NCI-H2029 (cell line): ENCODE measurements at regions not wholly inside any gene's neighbourhood (a gene's known extent, or its start where the extent isn't known, plus 50 kb on each side); places are given as distances from the start of the nearest gene placed in this dataset.

Experiments used
- DNase-seq: peaks from one replicate; lab custom pipeline; 2025; lab: John Stamatoyannopoulos, UW

DNA sequence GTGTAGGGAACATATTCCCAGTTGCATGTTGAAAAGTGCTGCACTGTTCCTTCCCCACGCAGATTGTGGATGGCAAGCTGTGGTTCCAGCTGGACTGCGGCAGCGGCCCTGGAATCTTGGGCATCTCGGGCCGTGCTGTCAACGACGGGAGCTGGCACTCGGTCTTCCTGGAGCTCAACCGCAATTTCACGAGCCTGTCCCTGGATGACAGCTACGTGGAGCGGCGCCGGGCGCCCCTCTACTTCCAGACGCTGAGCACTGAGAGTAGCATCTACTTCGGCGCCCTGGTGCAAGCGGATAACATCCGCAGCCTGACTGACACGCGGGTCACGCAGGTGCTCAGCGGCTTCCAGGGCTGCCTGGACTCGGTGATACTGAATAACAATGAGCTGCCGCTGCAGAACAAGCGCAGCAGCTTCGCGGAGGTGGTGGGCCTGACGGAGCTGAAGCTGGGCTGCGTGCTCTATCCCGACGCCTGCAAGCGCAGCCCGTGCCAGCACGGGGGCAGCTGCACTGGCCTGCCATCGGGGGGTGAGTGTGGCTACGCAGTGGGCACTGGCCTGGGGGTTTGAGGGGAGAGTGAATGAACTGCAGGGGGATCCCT, 102.7 kb upstream of the MTNR1B start:
- no peak for DNase-seq

DNA sequence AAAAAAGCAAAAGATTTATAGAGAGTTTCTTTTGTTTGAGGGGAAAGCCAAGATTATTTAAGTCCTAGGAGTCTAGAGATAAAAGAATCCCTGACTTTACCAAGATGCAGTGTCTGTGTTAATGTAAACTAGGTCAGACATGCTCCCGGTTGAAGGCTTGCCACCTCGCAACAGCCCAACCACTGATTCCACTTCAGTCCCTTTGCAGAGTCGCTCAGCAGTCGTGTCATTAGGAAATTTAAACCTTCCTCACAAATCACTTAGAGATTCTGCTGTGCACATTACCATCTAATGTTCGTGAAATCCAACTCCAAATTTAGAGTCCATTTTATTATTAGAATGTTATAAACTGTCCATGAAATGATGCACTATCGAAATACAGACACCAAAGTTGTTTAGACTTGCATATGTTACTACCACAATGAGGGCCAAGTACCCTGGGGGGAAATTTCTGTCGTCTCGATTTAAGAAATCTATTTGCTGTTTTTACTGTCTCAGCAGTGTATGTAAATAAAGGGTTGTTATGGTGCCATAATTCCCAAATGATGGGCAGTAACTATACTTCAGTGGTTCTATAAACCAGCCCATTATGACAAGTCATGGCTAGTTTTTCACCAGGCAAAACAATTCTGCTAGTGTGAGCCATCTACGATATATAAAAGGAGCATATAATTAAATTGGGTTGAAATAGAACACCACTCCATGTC, 101.4 kb upstream of the MTNR1B start:
- no peak for DNase-seq

DNA sequence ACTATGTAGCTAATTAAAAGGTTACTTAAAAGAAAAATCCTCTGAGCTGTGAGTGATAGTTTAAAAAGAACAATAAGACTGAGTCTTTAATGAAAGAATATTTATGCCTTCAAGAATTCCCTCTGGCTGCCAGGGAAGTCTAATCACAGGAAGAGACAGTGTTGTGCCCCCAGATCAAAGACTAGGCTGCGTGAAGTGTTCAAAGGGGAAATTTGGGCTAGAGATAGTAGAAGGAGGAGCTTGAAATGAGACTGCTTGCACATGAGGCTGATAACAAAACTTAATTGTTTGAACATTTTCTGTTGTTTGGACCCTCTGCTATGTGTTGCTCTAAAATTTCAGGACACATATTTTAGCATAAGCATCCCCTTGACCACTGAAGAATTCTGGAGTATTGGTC, 99.7 kb upstream of the MTNR1B start:
- DNase-seq, result no peak

DNA sequence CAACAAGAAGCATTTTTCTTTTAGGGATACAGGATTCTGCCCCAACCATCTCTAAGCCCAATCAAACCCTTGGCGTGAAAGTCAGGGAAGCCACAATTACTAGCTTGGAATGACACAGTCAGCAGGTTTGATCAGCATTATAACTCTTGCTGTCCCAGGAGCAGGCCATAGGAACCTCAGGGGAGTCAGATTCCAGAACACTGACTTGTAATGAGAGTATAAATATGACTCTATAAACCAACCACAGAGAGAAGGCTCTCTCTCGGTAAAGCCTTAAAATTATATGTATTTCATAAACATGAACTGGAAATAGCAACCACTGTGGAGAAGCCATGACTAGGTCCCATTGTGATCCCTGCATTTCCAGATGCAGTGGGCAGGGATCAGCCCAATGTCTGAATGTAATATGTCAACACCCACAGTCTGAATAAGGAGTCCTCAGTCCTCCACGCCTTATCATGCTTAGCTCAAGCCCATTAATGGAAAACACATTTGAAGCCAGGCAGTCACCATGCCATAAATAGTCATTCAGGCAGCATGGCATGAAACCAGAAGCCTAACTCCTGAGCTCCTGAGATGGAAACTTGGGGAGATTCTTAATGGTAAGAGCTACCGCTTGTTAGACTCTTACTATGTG, 99.1 kb upstream of the MTNR1B start:
- no peak for DNase-seq

DNA sequence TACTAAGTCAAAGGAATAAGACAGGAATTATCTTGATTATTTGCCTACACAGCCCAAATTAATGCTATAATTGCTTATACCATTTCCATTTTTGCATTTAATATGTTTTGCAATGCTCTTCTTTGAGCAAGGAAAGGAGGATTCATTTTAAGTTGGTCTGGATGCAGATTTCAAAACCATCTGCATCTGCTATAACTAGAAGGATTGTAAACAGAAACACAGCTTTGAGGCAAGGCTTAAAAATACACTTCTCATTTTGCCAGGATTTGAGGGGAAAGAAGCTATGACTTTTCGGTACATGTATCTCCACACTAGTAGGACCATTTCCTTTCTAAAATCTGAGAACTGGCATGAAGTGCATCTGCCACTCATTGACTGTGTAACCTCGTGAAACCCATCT, 95.9 kb upstream of the MTNR1B start:
- DNase-seq, result no peak

DNA sequence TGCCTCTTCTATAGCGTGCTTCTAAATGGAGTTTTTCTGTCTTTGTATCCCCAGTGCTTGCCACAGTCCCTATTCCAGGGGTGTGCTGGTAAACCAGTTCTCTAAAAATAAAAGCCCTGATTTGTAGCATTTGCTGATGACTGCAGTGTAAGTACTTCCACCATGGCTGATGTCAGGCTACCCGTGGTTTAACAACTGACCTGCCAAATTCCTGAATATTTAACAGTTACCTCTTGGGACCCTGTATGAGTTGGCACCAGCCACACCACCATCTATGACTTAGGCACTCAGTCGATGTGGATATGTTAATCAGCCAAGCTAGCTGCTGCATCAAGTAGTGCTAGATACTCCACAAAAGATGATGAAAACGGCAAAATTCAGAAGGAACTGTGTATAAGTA, 94.0 kb upstream of the MTNR1B start:
- DNase-seq, result no peak

DNA sequence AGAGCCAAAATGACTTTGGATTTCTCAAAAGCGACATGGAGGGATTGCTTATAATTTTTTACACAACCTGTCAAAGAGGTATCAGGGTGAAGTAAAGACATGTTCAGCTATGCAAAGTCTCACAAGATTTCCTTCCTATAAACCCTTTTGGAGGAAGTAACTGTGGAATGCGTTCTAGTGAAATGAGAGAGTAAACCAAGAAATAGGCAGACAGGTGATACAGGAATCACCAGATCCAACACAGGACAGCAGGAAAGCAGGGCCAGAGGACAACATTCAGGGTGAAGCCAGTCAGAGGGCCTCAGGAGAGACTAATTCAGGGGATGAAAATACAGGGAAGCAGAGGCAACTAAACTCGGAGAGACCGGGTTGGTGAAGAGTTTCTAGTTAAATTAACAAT, 90.4 kb upstream of the MTNR1B start:
- DNase-seq, result no peak

DNA sequence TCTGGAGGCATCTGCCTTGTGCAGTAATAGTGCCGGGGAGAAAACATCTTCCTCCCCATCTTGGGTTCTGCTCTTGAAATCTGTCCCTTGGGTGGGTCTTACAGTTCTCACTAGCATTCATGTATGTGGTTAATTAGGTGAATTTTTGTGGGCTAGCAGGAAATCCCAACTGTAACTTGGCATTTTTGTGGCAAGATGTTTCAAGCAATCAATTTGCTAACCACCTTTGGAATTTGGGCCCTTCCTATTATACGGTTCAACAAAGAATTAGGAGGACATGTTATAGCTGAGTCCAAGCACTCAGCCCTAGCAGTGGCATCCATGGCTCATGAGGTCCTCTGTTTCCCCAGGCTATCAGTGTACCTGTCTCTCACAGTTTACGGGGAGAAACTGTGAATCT, 89.1 kb upstream of the MTNR1B start:
- DNase-seq, result no peak

DNA sequence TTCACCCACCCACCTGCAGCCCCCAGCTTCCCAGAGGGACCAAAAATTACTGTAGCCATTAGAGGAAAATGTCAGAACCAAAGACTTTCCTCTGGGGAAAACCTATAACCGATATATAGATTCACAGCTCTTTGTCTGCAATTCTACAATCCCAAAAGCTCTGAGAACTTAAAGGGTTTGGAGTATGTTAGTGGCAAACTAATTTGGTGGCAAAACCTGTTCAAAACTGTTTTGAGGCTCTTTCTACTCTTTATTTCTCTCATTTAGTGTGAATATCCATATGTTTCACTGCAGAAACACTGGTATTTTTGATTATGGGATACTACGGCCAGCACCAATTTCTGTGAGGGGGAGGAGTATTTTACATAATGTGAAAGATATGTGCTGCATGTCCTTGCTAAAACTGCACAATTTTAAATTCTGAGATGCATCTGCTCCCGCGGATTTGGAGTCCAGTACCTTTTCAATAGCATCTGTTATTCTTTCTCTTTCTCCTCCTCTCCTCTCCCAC, 87.5 kb upstream of the MTNR1B start:
- DNase-seq, result no peak

DNA sequence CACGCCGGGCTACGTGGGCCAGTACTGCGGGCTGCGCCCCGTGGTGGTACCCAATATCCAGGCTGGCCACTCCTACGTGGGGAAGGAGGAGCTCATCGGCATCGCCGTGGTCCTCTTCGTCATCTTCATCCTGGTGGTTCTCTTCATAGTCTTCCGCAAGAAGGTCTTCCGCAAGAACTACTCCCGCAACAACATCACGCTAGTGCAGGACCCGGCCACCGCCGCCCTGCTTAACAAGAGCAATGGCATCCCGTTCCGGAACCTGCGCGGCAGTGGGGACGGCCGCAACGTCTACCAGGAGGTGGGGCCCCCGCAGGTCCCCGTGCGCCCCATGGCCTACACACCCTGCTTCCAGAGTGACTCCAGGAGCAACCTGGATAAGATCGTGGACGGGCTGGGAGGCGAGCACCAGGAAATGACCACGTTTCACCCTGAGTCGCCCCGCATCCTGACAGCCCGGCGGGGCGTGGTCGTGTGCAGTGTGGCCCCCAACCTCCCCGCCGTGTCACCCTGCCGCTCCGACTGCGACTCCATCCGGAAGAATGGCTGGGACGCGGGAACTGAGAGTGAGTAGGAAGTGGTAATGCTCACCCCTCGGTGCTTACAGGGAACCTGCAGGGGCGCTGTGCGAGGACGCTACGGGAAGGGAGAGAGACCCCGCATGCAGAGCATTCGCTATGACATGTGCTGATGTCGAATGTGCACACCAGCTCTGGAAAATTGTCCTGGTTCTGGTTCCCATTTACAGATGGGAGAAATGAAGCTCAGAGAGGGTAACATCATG, 86.4 kb upstream of the MTNR1B start:
- no peak for DNase-seq

DNA sequence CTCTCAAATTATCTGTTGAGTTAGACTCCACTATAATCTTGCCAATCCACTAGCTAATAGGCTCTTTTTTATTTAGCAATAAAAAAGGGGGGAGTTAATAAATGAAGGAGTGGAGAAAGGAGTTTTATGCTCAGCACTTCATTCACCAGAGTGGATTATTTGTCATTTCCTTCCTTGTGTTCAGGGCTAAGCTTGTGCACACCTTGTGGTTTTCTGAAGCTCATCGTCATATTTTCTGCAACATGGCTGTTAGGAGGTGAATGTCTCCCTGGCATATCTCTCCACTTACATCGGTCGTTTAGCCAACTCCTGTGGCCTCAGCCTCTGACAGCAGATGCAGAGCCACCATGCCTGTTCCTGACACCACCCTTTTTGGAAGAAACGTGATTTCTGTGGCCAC, 83.9 kb upstream of the MTNR1B start:
- no peak for DNase-seq

DNA sequence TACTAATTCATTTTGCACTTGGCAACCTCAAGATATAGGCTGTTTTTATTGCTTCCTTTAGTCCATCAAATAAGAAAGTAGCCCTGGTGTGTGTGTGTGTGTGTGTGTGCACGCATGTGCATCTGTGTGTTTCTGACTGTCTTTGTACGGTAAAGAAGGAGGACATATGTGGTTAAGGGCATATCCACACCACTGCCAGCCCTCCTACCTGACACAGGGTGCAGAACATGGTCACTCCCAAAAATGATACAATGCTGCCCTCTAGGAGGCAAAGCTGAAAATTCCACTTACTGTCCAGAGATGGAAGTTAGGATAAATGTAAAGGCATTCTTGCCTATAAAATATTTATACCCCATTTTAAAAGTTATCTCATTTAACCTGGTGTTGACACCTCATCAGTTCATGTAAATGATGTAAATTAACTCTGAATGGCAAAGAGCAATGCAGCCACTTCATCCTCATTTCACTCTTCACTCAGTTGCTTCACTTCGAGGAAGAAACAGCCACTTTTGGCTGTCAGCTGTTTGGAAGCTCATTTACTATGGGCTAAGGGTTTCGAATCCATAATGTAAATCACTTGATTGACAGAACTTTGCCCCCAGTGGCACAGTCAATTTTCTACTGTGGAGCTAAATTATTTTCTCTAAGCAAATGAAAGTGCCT, 83.1 kb upstream of the MTNR1B start:
- peak; percentile 79 for DNase-seq

DNA sequence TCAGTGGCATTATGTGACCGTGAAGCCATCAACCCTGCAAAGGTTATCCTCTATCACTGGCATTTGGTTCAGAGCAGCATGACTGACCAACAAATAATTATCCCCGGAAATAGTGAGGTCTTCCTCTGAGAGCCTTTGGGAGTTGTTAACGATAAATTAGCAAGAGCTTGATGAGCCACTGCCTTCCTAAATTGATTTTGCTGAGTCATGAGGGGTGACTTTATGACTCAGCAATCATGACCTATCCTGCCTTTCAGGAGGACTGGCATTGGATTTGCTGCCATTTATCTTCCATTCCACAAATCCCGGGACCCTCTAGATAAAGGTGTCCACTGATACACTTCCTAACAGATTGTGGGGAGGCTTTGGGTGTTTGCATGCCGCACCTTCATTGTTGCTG, 80.8 kb upstream of the MTNR1B start:
- DNase-seq, result no peak

DNA sequence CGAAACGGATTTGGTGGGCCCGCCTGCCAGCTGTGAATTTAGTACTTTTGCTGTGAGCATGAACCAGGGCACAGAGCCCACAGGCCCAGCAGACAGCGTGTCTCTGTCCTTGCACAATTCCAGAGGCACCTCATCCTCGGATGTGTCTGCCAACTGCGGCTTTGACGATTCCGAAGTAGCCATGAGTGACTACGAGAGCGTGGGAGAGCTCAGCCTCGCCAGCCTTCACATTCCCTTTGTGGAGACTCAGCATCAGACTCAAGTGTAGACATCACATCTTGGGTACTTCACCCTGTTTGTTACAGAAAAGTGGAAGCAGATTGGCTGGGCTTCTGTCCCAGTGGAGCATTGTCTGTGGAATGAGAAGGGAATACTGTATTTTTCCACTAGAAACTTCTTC, 78.6 kb upstream of the MTNR1B start:
- DNase-seq, result no peak

DNA sequence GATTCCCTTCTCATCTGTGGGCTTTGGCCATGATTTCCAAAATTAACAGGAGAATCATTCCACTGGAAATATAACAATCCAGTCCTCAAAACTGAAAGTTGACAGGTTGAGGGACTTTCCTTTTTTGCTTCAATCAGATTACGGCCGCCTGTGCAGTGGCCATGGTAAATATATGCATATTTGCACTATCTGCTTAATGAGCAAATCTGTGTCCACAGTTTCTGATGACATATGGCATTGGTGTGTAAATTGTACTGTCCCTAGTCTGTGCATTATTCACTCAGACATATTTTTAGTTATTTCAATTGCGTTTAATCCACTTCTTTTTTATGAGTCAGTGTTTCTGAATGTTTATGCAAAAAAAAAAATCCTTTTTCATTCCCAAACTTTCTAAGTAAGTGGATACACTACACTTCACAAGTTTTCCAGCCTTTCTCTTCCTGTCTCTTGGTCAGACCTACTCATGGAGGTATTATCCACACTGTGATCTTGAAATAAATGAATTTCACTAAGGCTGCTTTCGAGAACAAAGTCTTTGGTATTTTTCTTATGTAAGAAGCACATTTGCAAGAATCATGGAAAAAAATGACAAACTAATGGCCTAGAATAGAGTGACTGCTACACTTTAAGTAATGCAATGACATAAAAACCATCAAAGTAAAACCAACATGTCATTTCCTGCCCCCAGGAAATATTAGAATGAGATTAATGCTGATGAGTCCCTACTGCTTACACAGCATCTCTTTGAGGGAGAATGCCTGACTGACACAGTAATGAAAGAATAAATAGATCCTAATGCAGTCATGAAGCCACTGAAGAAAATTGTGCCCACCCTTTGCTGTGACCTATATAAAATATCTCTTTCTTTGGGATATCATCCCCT, 76.4 kb upstream of the MTNR1B start:
- no peak for DNase-seq

DNA sequence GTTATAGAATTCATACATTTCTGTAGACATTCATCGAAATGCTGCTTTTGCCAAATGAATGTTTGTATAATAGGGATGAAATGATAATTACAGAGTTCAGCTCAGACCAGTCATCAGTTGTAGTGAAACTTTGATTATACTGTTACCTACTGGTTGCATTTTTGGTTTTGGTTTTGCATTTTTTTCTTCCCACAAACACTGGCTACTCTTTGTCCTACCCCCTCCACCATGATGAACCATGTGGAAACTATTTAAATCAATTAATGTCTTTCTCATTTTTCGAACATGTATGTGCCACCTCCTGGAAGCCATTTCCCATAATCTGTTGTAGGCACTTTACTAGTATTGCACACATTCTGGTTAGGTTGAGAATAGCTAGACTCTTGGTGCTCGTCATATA, 75.3 kb upstream of the MTNR1B start:
- DNase-seq, result no peak

DNA sequence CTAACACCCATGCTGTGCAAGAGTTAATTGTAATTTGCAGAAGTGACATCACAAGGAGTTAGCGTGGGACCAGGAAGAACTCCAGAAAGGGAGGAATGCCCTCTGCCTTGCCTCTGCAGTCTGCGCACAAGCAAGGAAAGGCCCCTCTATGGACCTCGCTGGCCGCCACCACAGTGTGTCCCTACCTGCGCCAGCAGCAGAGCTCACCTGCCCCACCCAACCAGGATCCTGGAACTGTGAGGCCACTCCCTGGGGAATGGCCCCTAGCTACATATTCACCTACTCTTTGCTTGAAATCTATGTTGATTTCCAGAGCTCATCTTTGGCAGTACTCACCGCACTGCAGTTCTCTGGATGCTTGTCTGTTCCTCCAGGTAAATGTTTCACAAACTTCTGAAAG, 72.0 kb upstream of the MTNR1B start:
- DNase-seq, result no peak

DNA sequence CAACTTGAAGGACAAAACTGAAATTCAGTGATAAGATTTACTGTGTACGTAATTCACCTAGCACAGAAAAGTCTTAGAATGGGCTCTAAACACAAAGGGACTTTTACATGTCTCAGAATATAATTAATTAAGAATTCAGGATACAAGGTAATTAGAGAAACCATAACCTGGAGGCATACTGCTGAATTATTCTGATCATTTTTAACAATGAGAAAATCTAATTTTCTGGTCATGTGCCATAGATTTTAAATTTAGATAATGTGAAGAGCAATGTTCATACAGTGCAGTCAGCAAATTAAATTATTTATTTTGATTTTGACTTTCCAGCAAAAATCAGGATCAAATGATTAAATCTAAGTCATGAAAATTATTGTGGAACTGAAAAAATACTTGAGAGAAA, 67.0 kb upstream of the MTNR1B start:
- DNase-seq, result no peak

DNA sequence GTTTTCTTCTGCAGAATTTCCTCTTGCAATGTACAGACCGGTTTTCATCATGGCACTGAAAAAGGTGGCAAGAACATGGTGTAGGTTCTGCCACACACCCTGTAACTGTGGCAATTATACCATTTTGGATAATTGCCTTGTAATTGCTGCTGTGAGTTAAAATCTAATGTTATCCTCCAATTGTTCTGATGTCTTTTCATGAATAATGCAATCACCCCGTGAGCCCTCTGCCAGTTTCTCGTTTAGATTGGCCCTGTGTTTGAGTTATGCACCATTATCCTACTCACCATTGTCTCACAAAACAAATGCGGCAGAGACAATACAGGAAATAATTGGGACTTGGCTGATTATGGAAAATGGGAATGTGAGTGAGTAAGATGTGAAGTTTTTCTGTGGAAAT, 61.8 kb upstream of the MTNR1B start:
- no peak for DNase-seq

DNA sequence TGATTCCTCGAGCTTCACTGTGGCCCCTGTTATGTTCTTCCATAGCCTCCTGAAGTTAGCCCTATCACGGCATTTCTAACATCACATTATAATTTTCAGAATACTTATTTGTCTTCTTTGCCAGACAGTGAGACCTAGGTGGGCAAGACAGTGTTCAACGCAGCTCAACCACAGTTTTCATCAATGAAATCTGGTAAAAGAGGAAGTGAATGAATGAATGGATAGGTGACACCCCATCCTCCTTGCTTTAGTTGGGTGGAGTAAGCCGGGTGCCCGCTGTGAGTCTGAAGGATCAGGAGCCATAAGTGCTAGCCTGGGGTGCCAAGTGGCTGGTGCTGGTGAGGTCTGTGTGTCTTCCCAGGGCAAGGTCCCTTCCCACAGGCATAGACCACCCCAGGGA, 60.2 kb upstream of the MTNR1B start:
- no peak for DNase-seq

DNA sequence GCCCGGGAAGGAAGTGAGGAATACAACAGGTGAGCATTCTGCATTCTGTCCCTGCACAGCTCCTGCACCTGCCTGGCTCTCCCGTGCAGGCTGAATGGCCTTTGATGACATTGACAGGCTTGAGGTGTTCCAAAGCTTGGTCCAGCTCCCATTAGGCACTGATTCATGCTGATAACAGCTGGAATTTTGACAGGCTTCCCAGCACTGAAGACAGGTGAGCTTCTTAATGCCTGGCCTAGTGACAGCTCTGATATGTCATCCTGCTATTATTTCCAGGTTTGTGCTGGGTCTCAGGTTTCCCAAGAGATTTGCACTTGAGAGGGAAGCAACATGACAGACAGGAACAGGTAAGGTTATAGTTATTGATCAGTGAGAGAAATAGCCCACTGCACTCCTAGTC, 58.0 kb upstream of the MTNR1B start:
- peak; percentile 81 for DNase-seq
